Psoas muscle (tissue), 7 donors: ENCODE measurements at regions not wholly inside any gene's neighbourhood (a gene's known extent, or its start where the extent isn't known, plus 50 kb on each side); places are given as distances from the start of the nearest gene placed in this dataset.

Experiments
- ATAC-seq, 4 donors: fragments of 200-7000 bp; cut with Tn5 transposase; one replicate each; pipeline ENCODE4 v1.9.1; 2020; ENCODE audit warnings: moderate library complexity in 3 of 4, mild to moderate bottlenecking in 2 of 4
- DNase-seq, 2 donors: peaks; one replicate each; pipeline ENCODE4 v3.0.0-alpha.2; 2020
- H3K27ac ChIP-seq: fragments of 200-600 bp; one replicate; pipeline ENCODE4 v1.8.0; 2022
- H3K27me3 ChIP-seq, 3 donors: fragments of 200-600 bp in 1 of 3; one replicate each; pipeline versions ENCODE4 v1.6.1 to v1.8.0; 2013 to 2022; ENCODE audit warnings: low read length in 2 of 3, mild to moderate bottlenecking in 2 of 3, moderate library complexity in 1 of 3; ENCODE audit not compliant: insufficient read depth in 3 of 3
- H3K36me3 ChIP-seq, 2 donors: fragments of 200-600 bp in 1 of 2; one replicate each; pipeline versions ENCODE4 v1.6.1 to v1.8.0; 2013 to 2022; ENCODE audit warnings: low read depth in 1 of 2, mild to moderate bottlenecking in 1 of 2, moderate library complexity in 1 of 2; ENCODE audit not compliant: insufficient read depth in 1 of 2
- H3K4me1 ChIP-seq: fragments of 200-600 bp; one replicate; pipeline ENCODE4 v1.8.0; 2022
- H3K4me3 ChIP-seq: fragments of 200-600 bp; one replicate; pipeline ENCODE4 v1.8.0; 2022; ENCODE audit warnings: mild to moderate bottlenecking
- H3K9me3 ChIP-seq: fragments of 200-600 bp; one replicate; pipeline ENCODE4 v1.8.0; 2022
- WGBS, 3 donors: extraction: QIAGEN DNeasy Blood & Tissue Kit; methylation state at CpG; one replicate each; pipeline versions ENCODE4 v1.1.6 to v1.1.7; 2013; 5-methylcytosine and 5-hydroxymethylcytosine counted together
- intact Hi-C, 2 donors: fragments of 100-400 bp; cut with DNase I; formaldehyde crosslinking; loops; one replicate each; pipeline versions ENCODE4 v1.11.0 to v1.14.2; 2022
- TF ChIP-seq, protein P1 (sequence below): fragments of 200-600 bp; IDR thresholded peaks from one replicate; pipeline ENCODE4 v1.8.0; 2022; ENCODE audit warnings: antibody characterized with exemption
- donor health status: healthy with polysubstance abuse.
- donor health status: DM: no; HTN: no; CAD: no; lungs with moderate emphysema.
- donor health status: Bipolar disorder and iron deficiency.
- donor health status: healthy.
- donor health status: DM: yes; HTN: yes; CAD: no.
- donor health status: DM: no; HTN: no; CAD: no.
- donor health status: DM: yes; HTN: yes; CAD: no.

DNA sequence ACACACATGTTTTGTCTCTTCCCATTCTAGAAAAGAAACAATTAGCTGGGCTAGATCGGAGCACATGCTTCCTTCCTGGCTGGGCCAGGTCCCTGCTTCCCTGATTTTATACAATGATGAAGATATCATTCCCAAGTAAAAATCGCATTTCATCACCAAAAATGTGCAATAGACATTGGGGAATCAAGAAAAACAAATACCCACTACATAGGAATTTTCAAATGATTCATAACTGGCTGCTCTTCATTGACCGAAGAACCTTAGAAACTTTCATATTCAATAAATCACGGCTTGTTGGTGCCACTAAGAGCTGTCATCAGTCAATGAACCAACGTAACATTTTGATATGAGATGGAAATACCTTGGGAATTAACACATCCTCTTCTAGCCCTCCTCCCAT, 373.6 kb upstream of the TRIB2 start:
- TF ChIP-seq, protein P1, sequence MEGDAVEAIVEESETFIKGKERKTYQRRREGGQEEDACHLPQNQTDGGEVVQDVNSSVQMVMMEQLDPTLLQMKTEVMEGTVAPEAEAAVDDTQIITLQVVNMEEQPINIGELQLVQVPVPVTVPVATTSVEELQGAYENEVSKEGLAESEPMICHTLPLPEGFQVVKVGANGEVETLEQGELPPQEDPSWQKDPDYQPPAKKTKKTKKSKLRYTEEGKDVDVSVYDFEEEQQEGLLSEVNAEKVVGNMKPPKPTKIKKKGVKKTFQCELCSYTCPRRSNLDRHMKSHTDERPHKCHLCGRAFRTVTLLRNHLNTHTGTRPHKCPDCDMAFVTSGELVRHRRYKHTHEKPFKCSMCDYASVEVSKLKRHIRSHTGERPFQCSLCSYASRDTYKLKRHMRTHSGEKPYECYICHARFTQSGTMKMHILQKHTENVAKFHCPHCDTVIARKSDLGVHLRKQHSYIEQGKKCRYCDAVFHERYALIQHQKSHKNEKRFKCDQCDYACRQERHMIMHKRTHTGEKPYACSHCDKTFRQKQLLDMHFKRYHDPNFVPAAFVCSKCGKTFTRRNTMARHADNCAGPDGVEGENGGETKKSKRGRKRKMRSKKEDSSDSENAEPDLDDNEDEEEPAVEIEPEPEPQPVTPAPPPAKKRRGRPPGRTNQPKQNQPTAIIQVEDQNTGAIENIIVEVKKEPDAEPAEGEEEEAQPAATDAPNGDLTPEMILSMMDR = no peak
- intact Hi-C loops = no loop called here
- no peak overlapping the region for H3K4me3 ChIP-seq
- no peak overlapping the region for H3K27ac ChIP-seq
- H3K4me1 ChIP-seq = no peaks in the 10 kb centered on the region
- DNase-seq (no peak), ATAC-seq (no peak)
- no peaks in the 10 kb centered on the region for H3K36me3 ChIP-seq
- H3K9me3 ChIP-seq = no peaks in the 10 kb centered on the region
- WGBS, 3 donors = 77 to 83% (median 79%) methylated on average over 5 of the region's 5 CpGs
- no peaks in the 10 kb centered on the region for H3K27me3 ChIP-seq

DNA sequence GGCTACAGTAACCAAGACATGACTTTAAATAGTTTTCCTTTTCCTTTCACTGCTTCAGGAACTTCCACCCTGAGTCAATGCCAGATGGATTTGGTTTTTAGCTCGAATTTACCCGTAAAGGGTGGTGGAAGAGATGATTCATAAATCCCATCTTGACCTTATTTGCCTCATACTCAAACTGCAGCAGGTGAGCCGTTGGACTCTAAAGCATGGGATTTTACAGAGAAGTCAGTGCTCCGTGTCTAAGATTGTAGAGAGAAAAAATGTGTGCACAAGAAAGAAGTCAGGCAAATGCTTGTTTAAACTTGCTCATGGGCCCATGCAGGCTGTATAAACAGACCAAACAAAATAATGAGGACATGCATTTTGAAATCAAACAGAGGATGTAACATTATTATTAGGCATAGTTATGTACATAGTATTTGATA, 369.7 kb upstream of the TRIB2 start:
- ATAC-seq = no peak
- H3K27me3 ChIP-seq = peaks cover 0 to 2% (median 0%) of the 10 kb centered on the region in 3 donors

DNA sequence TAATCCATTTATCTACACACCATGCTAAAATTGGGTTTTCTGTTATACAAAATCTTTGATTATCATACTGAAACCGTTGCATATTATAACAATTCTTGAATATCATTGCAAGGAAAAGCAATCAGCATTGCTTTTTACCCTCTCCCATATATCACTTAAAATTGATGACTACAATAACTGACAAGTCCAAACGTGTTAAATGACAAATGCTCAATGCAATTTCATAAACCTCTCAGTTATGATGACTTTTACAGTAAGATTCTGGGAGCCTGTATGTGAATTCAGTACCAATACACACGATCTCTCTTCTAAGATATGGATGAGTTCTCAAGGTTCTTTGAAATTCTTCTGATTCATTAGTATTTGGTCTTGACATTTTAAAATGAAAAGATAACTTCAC, 368.5 kb upstream of the TRIB2 start:
- Histone ChIP-seq H3K27ac (no peak overlapping the region), H3K36me3 (no peaks in the 10 kb centered on the region), H3K27me3 (peaks cover 0 to 2% (median 0%) of the 10 kb centered on the region in 3 donors), H3K4me3 (no peak overlapping the region), H3K9me3 (no peaks in the 10 kb centered on the region), H3K4me1 (no peaks in the 10 kb centered on the region)
- DNase-seq (no peak), ATAC-seq (no peak)
- 81 to 87% (median 83%) methylated on average over 3 of the region's 3 CpGs for WGBS, 3 donors
- TF ChIP-seq, protein P1 = no peak
- intact Hi-C loops = no loop called here

More for the DNA sequence above, 369.7 kb upstream of the TRIB2 start:
- H3K27ac ChIP-seq = no peak overlapping the region
- H3K4me3 ChIP-seq = no peak overlapping the region
- DNase-seq = no peak
- intact Hi-C loops = no loop called here
- H3K9me3 ChIP-seq = no peaks in the 10 kb centered on the region
- no peaks in the 10 kb centered on the region for H3K36me3 ChIP-seq
- TF ChIP-seq, protein P1 = no peak
- H3K4me1 ChIP-seq = no peaks in the 10 kb centered on the region
- WGBS, 3 donors = 21 to 40% (median 26%) methylated on average over 4 of the region's 4 CpGs

DNA sequence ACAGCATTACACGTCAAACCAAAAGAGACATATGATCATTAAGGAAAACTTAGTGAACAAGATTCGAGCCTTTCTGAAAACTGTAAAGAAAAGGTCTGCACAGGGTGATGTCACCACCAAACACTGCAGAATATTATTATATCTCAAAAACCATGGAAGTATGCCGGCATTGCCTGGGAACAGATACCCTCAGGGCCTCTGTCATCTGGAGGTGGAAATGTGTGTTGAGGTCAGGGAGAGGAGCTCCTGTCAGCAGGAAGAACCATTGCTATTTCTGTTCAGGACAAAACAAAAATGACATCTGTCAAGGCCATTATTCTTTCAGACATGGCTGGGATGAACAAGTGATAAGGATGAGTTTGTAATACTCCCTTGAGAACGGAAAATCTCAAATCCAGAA, 365.9 kb upstream of the TRIB2 start:
- intact Hi-C loops = no loop called here
- no peak for DNase-seq
- TF ChIP-seq, protein P1 = no peak
- H3K4me3 ChIP-seq = no peak overlapping the region
- H3K36me3 ChIP-seq = no peaks in the 10 kb centered on the region
- no peaks in the 10 kb centered on the region for H3K9me3 ChIP-seq
- 77 to 80% (median 79%) methylated on average over 4 of the region's 4 CpGs for WGBS, 3 donors
- ATAC-seq = no peak
- peaks cover 0 to 2% (median 0%) of the 10 kb centered on the region in 3 donors for H3K27me3 ChIP-seq
- no peak overlapping the region for H3K27ac ChIP-seq
- H3K4me1 ChIP-seq = no peaks in the 10 kb centered on the region

DNA sequence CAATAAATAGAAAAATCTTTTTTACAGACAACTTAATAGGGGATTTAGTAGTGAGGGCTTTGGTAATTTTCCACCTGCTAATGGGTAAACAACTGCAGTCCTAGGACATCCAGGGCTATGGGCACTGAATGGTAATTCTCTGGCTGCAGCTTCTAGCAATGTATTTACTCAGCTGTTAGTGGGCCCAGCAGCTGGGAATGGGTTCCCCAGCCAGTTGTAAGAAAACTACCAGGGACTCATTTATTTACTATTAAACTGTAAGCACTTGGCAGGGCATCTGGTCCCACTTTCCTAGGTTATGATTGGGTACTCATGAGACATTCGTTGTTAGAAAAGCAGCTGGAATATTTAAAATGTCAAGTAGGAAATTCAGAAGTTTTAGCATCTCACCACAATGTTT, 363.8 kb upstream of the TRIB2 start:
- ATAC-seq (no peak), DNase-seq (no peak)
- H3K4me1 ChIP-seq = no peaks in the 10 kb centered on the region
- no peak overlapping the region for H3K4me3 ChIP-seq
- no peak overlapping the region for H3K27ac ChIP-seq
- H3K27me3 ChIP-seq = peaks cover 0 to 2% (median 0%) of the 10 kb centered on the region in 3 donors
- no peaks in the 10 kb centered on the region for H3K9me3 ChIP-seq
- intact Hi-C loops = no loop called here
- H3K36me3 ChIP-seq = no peaks in the 10 kb centered on the region
- TF ChIP-seq, protein P1 = no peak
- 14 to 29% (median 21%) methylated on average over 1 of the region's 1 CpG for WGBS, 3 donors
